Prostate gland (tissue), 2 donors: ENCODE measurements at regions not wholly inside any gene's neighbourhood (a gene's known extent, or its start where the extent isn't known, plus 50 kb on each side); places are given as distances from the start of the nearest gene placed in this dataset.
"Not testable (repeated sequence)": the region's sequence is repeated elsewhere in the genome, so short reads cannot be mapped to it uniquely, and the experiment has no call there.

Experiments
- DNase-seq: peaks from one replicate; pipeline ENCODE4 v3.0.0-alpha.2; 2019; ENCODE audit warnings: low spot score
- H3K27ac ChIP-seq, 2 donors: fragments of 200-600 bp; sonication (generic); 2 replicates each; pipeline ENCODE4 v1.5.1; 2017 to 2019
- H3K27me3 ChIP-seq: fragments of 200-600 bp; sonication (generic); replicated peaks from 2 replicates; pipeline ENCODE4 v1.5.1; 2019; ENCODE audit not compliant: insufficient read depth
- H3K36me3 ChIP-seq, 2 donors: fragments of 200-600 bp; sonication (generic); 1 replicate in 1 of 2; 2 replicates in 1 of 2; pipeline versions ENCODE4 v1.5.1 to v1.8.1; 2017 to 2019
- H3K4me1 ChIP-seq: fragments of 200-600 bp; sonication (generic); replicated peaks from 2 replicates; pipeline ENCODE4 v1.5.1; 2019
- H3K4me3 ChIP-seq, 2 donors: fragments of 200-600 bp; sonication (generic); 2 replicates each; pipeline ENCODE4 v1.5.1; 2017 to 2019
- H3K9me3 ChIP-seq: fragments of 200-600 bp; sonication (generic); 2 replicates; pipeline ENCODE4 v1.5.1; 2017
- POLR2A ChIP-seq: fragments of 450-650 bp; IDR thresholded peaks from one replicate; pipeline ENCODE4 v1.6.1; 2016; ENCODE audit warnings: antibody characterized with exemption, mild to moderate bottlenecking
- POLR2AphosphoS5 ChIP-seq: sonication (generic); formaldehyde crosslinking; IDR thresholded peaks from one replicate; pipeline ENCODE4 v1.6.1; 2017; ENCODE audit warnings: antibody characterized with exemption
- WGBS: methylation state at CpG from one replicate; pipeline ENCODE4 v1.1.5; 2018; 5-methylcytosine and 5-hydroxymethylcytosine counted together
- intact Hi-C: fragments of 100-400 bp; cut with DNase I; formaldehyde crosslinking; loops from one replicate; pipeline ENCODE4 v1.14.2; 2022
- TF ChIP-seq, protein P1 (sequence below), 4 experiments: fragments of 200-600 bp in 2 of 4; fragments of 450-650 bp in 2 of 4; sonication (generic) in 2 of 4; IDR thresholded peaks; 1 replicate in 3 of 4; 2 replicates in 1 of 4; pipeline ENCODE4 v1.5.1; 2016 to 2019; ENCODE audit warnings: antibody characterized with exemption in 4 of 4, mild to moderate bottlenecking in 2 of 4, moderate library complexity in 2 of 4

DNA sequence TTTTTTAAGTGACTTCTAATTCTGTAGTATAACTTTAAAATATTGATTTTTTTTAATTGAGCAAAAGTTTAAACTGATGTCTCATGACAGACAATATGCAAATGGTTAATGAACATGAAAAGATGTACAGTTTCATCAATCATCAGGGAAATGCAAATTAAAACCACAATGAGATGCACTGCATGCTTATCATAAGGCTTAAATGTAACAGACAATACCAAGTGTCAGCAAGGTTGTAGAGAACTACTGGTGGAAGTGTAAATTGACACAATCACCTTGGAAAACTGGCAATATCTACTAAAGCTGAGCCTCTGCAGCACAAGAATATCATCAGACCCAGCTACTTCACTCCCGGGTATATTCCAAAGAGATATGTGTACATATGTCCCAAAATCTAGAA lies 70.2 kb upstream of the DAPP1 start:
- H3K9me3 ChIP-seq = no peaks in the 10 kb centered on the region
- no peaks in the 10 kb centered on the region for H3K27me3 ChIP-seq
- intact Hi-C loops = no loop called here
- H3K27ac ChIP-seq = no peak overlapping the region
- 92% methylated on average over 1 of the region's 1 CpG for WGBS
- no peak for TF ChIP-seq POLR2A
- TF ChIP-seq, protein P1, sequence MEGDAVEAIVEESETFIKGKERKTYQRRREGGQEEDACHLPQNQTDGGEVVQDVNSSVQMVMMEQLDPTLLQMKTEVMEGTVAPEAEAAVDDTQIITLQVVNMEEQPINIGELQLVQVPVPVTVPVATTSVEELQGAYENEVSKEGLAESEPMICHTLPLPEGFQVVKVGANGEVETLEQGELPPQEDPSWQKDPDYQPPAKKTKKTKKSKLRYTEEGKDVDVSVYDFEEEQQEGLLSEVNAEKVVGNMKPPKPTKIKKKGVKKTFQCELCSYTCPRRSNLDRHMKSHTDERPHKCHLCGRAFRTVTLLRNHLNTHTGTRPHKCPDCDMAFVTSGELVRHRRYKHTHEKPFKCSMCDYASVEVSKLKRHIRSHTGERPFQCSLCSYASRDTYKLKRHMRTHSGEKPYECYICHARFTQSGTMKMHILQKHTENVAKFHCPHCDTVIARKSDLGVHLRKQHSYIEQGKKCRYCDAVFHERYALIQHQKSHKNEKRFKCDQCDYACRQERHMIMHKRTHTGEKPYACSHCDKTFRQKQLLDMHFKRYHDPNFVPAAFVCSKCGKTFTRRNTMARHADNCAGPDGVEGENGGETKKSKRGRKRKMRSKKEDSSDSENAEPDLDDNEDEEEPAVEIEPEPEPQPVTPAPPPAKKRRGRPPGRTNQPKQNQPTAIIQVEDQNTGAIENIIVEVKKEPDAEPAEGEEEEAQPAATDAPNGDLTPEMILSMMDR (IDR thresholded peaks at IDR 0.05) = no peak
- DNase-seq = no peak
- no peaks in the 10 kb centered on the region for H3K36me3 ChIP-seq
- no peak overlapping the region for H3K4me3 ChIP-seq
- H3K4me1 ChIP-seq = no peaks in the 10 kb centered on the region

DNA sequence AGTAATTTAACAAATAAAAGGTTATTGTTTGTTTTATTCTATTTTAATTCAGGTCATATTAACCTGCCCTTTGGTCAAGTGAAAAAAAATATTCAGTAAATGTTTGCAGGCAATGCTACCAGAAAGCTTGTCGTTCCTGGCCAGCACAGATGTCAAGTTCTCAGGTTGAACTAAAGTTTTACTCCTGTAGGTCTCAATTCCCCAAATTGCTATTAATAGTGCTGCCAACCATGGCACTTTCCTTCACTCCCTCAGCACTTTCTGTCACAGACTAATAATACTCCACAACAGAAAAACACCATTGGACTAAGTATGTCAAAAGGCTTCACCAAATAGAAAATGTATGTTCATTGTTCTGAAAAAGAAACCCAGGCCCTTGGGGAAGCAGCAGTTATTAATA lies 79.2 kb upstream of the C4orf54 start:
- Histone ChIP-seq H3K36me3 (no peaks in the 10 kb centered on the region), H3K27me3 (no peaks in the 10 kb centered on the region), H3K27ac (no peak overlapping the region), H3K4me3 (no peak overlapping the region), H3K9me3 (no peaks in the 10 kb centered on the region), H3K4me1 (no peaks in the 10 kb centered on the region)
- no peak for DNase-seq
- intact Hi-C loops = no loop called here
- TF ChIP-seq POLR2A (no peak), POLR2AphosphoS5 (no peak)
- TF ChIP-seq, protein P1 (IDR thresholded peaks at IDR 0.05) = no peak
- 32% methylated on average over 1 of the region's 1 CpG for WGBS

DNA sequence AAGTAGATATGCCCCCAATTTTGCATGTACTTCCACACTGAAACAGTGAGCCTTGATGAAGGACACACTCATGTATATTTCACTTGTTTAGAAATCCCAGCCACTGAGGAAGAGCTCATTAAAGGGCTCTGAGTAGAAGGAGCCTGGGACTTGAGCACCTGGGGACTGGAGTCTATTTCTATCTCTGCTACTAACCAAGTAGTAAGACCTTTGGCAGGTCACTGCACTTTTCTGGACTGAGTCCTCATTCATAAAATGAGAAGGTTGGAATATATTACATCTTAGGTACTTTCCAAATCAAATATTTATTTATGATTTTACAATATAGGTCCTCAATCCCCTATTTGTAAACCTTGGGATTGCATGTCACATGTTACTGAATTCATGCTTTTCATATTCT lies 78.2 kb upstream of the C4orf54 start:
- H3K27me3 ChIP-seq = no peaks in the 10 kb centered on the region
- no peak overlapping the region for H3K4me3 ChIP-seq
- no peak for DNase-seq
- intact Hi-C loops = no loop called here
- TF ChIP-seq POLR2AphosphoS5 (no peak), POLR2A (no peak)
- TF ChIP-seq, protein P1 (IDR thresholded peaks at IDR 0.05) = no peak
- H3K36me3 ChIP-seq = no peaks in the 10 kb centered on the region
- H3K27ac ChIP-seq = no peak overlapping the region
- H3K9me3 ChIP-seq = no peaks in the 10 kb centered on the region
- no peaks in the 10 kb centered on the region for H3K4me1 ChIP-seq

DNA sequence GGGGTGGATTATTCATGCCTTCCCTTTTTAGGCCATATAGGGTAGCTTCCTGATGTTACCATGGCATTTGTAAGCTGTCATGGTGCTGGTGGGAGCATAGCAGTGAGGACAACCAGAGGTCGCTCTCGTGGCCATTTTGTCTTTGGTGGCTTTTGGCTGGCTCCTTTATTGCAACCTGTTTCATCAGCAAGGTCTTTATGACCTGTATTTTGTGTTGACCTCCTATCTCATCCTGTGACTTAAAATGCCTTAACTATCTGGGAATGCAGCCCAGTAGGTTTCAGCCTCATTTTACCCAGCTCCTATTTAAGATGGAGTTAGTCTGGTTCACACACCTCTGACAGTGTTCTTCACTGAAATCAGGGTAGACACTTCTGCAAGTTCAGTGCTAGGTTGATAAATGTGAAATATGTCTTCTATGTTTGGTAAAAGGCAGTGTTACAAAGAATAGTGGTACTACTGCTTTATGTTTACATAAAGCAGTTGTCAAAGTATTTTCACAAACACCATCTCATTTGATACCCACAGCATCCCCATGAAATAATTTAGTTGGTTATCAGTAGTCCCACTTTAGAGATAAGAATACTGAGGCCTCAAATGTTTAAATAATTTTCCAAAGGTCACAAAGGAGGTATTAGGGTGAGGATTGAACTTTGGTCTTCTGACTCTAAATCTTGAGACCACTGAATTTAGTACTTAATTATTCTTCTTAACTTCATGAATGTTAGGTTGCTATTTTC lies 77.1 kb upstream of the C4orf54 start:
- Histone ChIP-seq H3K27ac (no peak overlapping the region), H3K4me1 (no peaks in the 10 kb centered on the region), H3K4me3 (no peak overlapping the region), H3K9me3 (no peaks in the 10 kb centered on the region), H3K36me3 (no peaks in the 10 kb centered on the region), H3K27me3 (no peaks in the 10 kb centered on the region)
- DNase-seq = no peak
- WGBS = 95% methylated on average over 2 of the region's 2 CpGs
- intact Hi-C loops = no loop called here
- TF ChIP-seq POLR2A (no peak), POLR2AphosphoS5 (no peak)
- TF ChIP-seq, protein P1 (IDR thresholded peaks at IDR 0.05) = no peak

DNA sequence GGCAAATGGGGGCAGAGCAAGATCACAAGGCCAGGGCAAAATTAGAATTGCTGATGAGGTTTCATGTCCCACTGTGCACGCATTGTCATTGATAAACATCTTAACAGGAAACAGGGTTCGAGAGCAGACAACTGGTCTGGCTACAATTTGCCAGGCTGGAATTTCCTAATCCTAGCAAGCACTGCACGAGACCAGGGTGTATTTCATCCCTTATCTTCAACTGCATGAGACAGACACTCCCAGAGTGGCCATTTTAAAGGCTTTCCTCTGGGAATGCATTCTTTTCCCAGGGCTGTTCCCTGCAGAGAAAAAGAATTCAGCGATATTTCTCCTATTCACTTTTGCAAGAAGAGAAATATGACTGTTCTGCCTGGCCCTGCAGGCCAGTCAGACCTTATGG lies 75.8 kb upstream of the C4orf54 start:
- 69% methylated on average over 4 of the region's 4 CpGs for WGBS
- intact Hi-C loops, H3K9me3 ChIP-seq, H3K4me1 ChIP-seq, DNase-seq, H3K27ac ChIP-seq, H3K4me3 ChIP-seq, H3K27me3 ChIP-seq, H3K36me3 ChIP-seq: not testable (repeated sequence)
